Activated CD8-positive, alpha-beta T cell treated with anti-CD3 and anti-CD28 coated beads for 36 hours (primary cell): ENCODE measurements at regions not wholly inside any gene's neighbourhood (a gene's known extent, or its start where the extent isn't known, plus 50 kb on each side); places are given as distances from the start of the nearest gene placed in this dataset.

Experiments
- ATAC-seq: fragments of 200-7000 bp; cut with Tn5 transposase; one replicate; pipeline ENCODE4 v1.10.0; 2021; ENCODE audit warnings: mild to moderate bottlenecking, moderate library complexity
- CTCF ChIA-PET: fragments of 350-600 bp; sonication (Branson Sonifier 250); formaldehyde crosslinking; loops from one replicate; lab custom pipeline; 2021; ENCODE audit warnings: antibody characterized with exemption; lab: Charles Lee
- POLR2A ChIA-PET: fragments of 350-600 bp; sonication (Branson Sonifier 250); formaldehyde crosslinking; loops from one replicate; lab custom pipeline; 2021; ENCODE audit warnings: antibody characterized with exemption; lab: Charles Lee
- DNase-seq: peaks from one replicate; pipeline ENCODE4 v3.0.0-alpha.2; 2020
- H3K27ac Mint-ChIP-seq: one replicate; pipeline ENCODE4 v1.8.0; 2021; ENCODE audit warnings: mild to moderate bottlenecking, mixed read lengths
- H3K27me3 Mint-ChIP-seq: one replicate; pipeline ENCODE4 v1.8.0; 2021; ENCODE audit warnings: mixed read lengths
- H3K36me3 Mint-ChIP-seq: one replicate; pipeline ENCODE4 v1.8.0; 2021; ENCODE audit warnings: low read depth, mixed read lengths
- H3K4me1 Mint-ChIP-seq: one replicate; pipeline ENCODE4 v1.8.0; 2021; ENCODE audit warnings: low read depth, mixed read lengths
- H3K4me3 Mint-ChIP-seq: one replicate; pipeline ENCODE4 v1.8.0; 2021; ENCODE audit warnings: mild to moderate bottlenecking, moderate library complexity, mixed read lengths
- H3K9me3 Mint-ChIP-seq: one replicate; pipeline ENCODE4 v1.8.0; 2021; ENCODE audit warnings: mixed read lengths
- CTCF ChIP-seq: fragments of 200-600 bp; IDR thresholded peaks from one replicate; pipeline ENCODE4 v1.8.0; 2022; ENCODE audit warnings: antibody characterized with exemption, mild to moderate bottlenecking
- intact Hi-C: fragments of 100-400 bp; cut with micrococcal nuclease; formaldehyde crosslinking; loops from one replicate; pipeline ENCODE4 v1.10.0; 2022

- CTCF ChIA-PET, result no interaction called here
Observed at GRCh38 chr10:3419719-3420495, 247.3 kb upstream of the PITRM1 start.

GRCh38 chr10:3418926-3419325 lies 246.3 kb upstream of the PITRM1 start:
- ATAC-seq (no peak), DNase-seq (no peak)
- ChIA-PET POLR2A (interaction anchor here (0.7 kb wide), 1 partner anchor 51 kb away, joined by 3 read pairs; no protein-coding TSS in a partner anchor), CTCF (no interaction called here)
- intact Hi-C loops, result no loop called here
- H3K9me3 Mint-ChIP-seq, result no peaks in the 10 kb centered on the region
- H3K27me3 Mint-ChIP-seq, result peaks cover 12% of the 10 kb centered on the region
- peaks cover 32% of the 10 kb centered on the region for H3K4me1 Mint-ChIP-seq
- TF ChIP-seq CTCF, result no peak
- no peaks in the 10 kb centered on the region for H3K36me3 Mint-ChIP-seq
- H3K4me3 Mint-ChIP-seq, result no peak overlapping the region
- no peak overlapping the region for H3K27ac Mint-ChIP-seq

More at GRCh38 chr10:3419719-3420495, 247.3 kb upstream of the PITRM1 start:
- peak; percentile 16 for DNase-seq
- H3K4me3 Mint-ChIP-seq, result no peak overlapping the region
- H3K36me3 Mint-ChIP-seq, result no peaks in the 10 kb centered on the region
- no peaks in the 10 kb centered on the region for H3K9me3 Mint-ChIP-seq
- intact Hi-C loops, result no loop called here
- no peak for TF ChIP-seq CTCF
- POLR2A ChIA-PET, result interaction anchor here (0.6 to 1.3 kb wide), 4 partner anchors 52 to 355 kb away, joined by 3 read pairs; no protein-coding TSS in a partner anchor
- peaks cover 12% of the 10 kb centered on the region for H3K27me3 Mint-ChIP-seq
- ATAC-seq, result peak; percentile 37
- peaks cover 32% of the 10 kb centered on the region for H3K4me1 Mint-ChIP-seq
- no peak overlapping the region for H3K27ac Mint-ChIP-seq

GRCh38 chr10:3418041-3418754 lies 245.6 kb upstream of the PITRM1 start:
- ATAC-seq (no peak), DNase-seq (no peak)
- no peak for TF ChIP-seq CTCF
- POLR2A ChIA-PET, result no interaction called here
- peaks cover 31% of the 10 kb centered on the region for H3K4me1 Mint-ChIP-seq
- H3K9me3 Mint-ChIP-seq, result no peaks in the 10 kb centered on the region
- CTCF ChIA-PET, result no interaction called here
- no peaks in the 10 kb centered on the region for H3K36me3 Mint-ChIP-seq
- no peak overlapping the region for H3K4me3 Mint-ChIP-seq
- H3K27ac Mint-ChIP-seq, result no peak overlapping the region
- intact Hi-C loops, result no loop called here
- peaks cover 10% of the 10 kb centered on the region for H3K27me3 Mint-ChIP-seq

- ChIA-PET POLR2A (no interaction called here), CTCF (no interaction called here)
- Mint-ChIP-seq H3K4me1 (peaks cover 24% of the 10 kb centered on the region), H3K27me3 (peaks cover 9% of the 10 kb centered on the region), H3K9me3 (no peaks in the 10 kb centered on the region), H3K36me3 (no peaks in the 10 kb centered on the region), H3K4me3 (no peak overlapping the region), H3K27ac (no peak overlapping the region)
- DNase-seq, result no peak
- TF ChIP-seq CTCF, result no peak
- intact Hi-C loops, result no loop called here
- no peak for ATAC-seq
Observed at GRCh38 chr10:3417096-3417495, 244.5 kb upstream of the PITRM1 start.
